C4-2B (cell line): ENCODE measurements at regions not wholly inside any gene's neighbourhood (a gene's known extent, or its start where the extent isn't known, plus 50 kb on each side); places are given as distances from the start of the nearest gene placed in this dataset.

Source experiments
- ZFX ChIP-seq: fragments of 450-650 bp; IDR thresholded peaks from 2 replicates; pipeline ENCODE4 v1.6.1; 2017
- TF ChIP-seq, protein P1 (sequence below): fragments of 450-650 bp; conservative IDR thresholded peaks from 2 replicates; pipeline ENCODE4 v1.5.1; 2017; ENCODE audit warnings: mild to moderate bottlenecking

DNA sequence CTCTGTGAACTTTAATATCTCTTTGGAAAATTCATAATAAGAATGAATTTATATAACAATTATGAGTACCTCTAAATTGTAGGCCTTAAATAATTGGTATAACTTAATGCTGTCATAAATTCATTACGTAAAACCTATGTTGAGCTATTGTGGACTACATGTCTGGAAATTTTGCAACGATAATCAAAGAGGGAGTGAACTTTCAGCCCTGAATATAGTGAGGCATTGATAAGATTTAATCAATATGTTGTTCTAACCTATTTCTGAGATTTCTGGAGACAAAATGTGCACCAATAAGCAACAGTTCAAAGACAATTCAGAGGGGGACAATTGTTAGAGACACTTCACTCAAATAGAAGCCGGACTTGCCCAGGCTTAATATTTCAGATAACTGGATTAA lies 499.4 kb downstream of the ELAVL2 start:
- TF ChIP-seq, protein P1, sequence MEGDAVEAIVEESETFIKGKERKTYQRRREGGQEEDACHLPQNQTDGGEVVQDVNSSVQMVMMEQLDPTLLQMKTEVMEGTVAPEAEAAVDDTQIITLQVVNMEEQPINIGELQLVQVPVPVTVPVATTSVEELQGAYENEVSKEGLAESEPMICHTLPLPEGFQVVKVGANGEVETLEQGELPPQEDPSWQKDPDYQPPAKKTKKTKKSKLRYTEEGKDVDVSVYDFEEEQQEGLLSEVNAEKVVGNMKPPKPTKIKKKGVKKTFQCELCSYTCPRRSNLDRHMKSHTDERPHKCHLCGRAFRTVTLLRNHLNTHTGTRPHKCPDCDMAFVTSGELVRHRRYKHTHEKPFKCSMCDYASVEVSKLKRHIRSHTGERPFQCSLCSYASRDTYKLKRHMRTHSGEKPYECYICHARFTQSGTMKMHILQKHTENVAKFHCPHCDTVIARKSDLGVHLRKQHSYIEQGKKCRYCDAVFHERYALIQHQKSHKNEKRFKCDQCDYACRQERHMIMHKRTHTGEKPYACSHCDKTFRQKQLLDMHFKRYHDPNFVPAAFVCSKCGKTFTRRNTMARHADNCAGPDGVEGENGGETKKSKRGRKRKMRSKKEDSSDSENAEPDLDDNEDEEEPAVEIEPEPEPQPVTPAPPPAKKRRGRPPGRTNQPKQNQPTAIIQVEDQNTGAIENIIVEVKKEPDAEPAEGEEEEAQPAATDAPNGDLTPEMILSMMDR: no peak
- TF ChIP-seq ZFX: no peak
